ENCODE measurements at regions not wholly inside any gene's neighbourhood (a gene's known extent, or its start where the extent isn't known, plus 50 kb on each side); places are given as distances from the start of the nearest gene placed in this dataset.
"Not testable (repeated sequence)": the region's sequence is repeated elsewhere in the genome, so short reads cannot be mapped to it uniquely, and the experiment has no call there.

GRCh38 chr6:26720663-26721218 lies 61.2 kb upstream of the ZNF322 start:
- DNase-seq = not testable (repeated sequence)

- not testable (repeated sequence) for DNase-seq
Observed at GRCh38 chr6:26730019-26730766, 70.6 kb upstream of the ZNF322 start.

GRCh38 chr6:26734776-26735472 lies 75.4 kb upstream of the ZNF322 start:
- DNase-seq = not testable (repeated sequence)

- no peak for DNase-seq
Observed at GRCh38 chr6:26739811-26740210, 80.3 kb upstream of the ZNF322 start.

GRCh38 chr6:26743157-26743821 lies 83.7 kb upstream of the ZNF322 start:
- DNase-seq = no peak

- no peak for DNase-seq
Observed at GRCh38 chr6:26743941-26744699, 84.6 kb upstream of the ZNF322 start.

GRCh38 chr6:26744837-26745282 lies 85.3 kb upstream of the ZNF322 start:
- not testable (repeated sequence) for DNase-seq

- DNase-seq = not testable (repeated sequence)
Observed at GRCh38 chr6:26745964-26746363, 86.4 kb upstream of the ZNF322 start.

- not testable (repeated sequence) for DNase-seq
Observed at GRCh38 chr6:26749126-26749758, 89.7 kb upstream of the ZNF322 start.

GRCh38 chr6:26749759-26750126 lies 90.2 kb upstream of the ZNF322 start:
- not testable (repeated sequence) for DNase-seq

- DNase-seq = no peak
Observed at GRCh38 chr6:26754212-26754611, 94.7 kb upstream of the ZNF322 start.

GRCh38 chr6:26754801-26755200 lies 95.3 kb upstream of the ZNF322 start:
- not testable (repeated sequence) for DNase-seq

- not testable (repeated sequence) for DNase-seq
Observed at GRCh38 chr6:26756067-26756805, 96.7 kb upstream of the ZNF322 start.

GRCh38 chr6:26766203-26766902 lies 106.8 kb upstream of the ZNF322 start:
- DNase-seq = not testable (repeated sequence)

- not testable (repeated sequence) for DNase-seq
Observed at GRCh38 chr6:26770941-26771666, 111.6 kb upstream of the ZNF322 start.

- not testable (repeated sequence) for DNase-seq
Observed at GRCh38 chr6:26773414-26773813, 113.9 kb upstream of the ZNF322 start.

GRCh38 chr6:26780563-26780962 lies 121.0 kb upstream of the ZNF322 start:
- DNase-seq = not testable (repeated sequence)

- DNase-seq = not testable (repeated sequence)
Observed at GRCh38 chr6:26795474-26796307, 136.1 kb upstream of the ZNF322 start.

Measured in CD4-positive, alpha-beta T cell treated with Interleukin-10 for 1 hour (primary cell).